ENCODE measurements at regions not wholly inside any gene's neighbourhood (a gene's known extent, or its start where the extent isn't known, plus 50 kb on each side); places are given as distances from the start of the nearest gene placed in this dataset.

DNA sequence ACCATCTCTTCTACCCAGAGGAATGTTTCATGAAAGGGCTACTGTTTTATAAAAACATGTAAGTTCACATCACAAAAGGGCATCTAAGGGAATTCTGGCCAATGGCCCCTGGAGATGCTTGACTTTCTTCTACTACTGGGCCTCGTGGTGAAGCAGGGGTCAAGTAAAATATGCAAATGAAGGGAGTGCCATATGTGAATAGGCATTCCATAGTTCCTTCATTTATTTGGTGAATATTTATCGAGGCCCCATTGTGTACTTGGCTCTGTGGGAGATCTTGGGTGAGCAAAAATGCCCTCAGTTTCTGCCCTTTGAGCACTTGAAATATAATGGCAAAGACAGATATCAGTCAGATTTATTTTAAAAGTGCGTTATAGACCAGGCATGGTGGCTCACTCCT is 101.3 kb upstream of the CACNA2D3 start:
- DNase-seq = no peak

DNA sequence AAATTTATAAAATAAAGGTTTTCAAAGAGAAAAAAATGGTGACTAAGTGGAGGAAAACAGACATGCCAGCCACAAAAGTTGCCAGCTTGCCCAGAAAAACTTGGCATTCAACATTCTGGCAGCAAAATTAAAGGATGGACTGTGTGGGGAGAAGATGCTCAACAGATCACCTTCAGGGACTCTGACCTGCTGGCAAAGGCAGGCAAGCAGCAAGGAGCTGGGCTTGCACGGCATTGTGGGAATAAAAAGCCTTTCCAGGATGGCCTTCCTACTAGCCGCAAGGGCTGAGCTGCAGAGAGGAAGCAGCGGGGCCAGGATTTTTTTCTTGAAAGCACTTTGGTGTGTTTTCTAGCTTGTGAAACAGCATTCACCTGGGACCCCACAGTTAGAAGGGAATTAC is 101.9 kb upstream of the CACNA2D3 start:
- no peak for DNase-seq

DNA sequence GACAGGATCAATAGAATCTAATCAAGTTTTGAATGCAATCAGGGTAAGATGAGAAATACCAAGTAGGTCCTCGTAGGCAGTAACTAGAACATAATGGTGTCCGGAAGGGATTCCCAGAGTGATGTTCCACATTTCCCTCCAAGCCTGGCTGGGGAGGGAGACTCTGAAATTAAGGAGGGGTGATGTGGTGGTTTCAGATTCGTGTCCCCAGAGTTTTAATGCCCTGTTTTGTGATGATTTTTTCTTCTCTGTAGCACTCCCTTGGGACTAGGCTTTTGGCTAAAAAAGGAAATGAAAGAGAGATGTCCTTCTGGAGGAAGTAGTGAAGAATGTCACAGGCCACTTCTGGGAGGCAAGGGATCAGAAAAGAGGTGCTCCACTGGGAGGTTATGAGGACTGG is 108.3 kb upstream of the CACNA2D3 start:
- no peak for DNase-seq

DNA sequence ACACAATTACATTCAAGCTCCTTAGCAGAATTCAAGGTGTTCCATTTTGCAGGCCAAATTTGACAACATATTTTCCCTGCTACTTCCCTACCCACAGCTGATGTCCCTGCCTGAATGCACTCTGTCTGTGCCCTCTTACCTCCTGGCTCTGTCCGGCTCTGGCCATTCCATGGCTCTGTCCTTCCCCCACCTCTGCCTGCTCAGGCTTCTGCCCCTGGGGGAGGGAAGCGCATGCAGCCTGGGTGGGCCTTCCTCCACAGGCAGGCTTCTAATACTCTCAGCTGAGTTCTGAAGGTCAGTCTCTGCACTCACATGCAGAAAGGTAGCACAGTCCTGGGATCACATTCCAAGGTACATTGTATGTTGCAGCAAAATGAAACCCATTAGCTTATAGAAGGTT is 113.6 kb upstream of the CACNA2D3 start:
- no peak for DNase-seq

DNA sequence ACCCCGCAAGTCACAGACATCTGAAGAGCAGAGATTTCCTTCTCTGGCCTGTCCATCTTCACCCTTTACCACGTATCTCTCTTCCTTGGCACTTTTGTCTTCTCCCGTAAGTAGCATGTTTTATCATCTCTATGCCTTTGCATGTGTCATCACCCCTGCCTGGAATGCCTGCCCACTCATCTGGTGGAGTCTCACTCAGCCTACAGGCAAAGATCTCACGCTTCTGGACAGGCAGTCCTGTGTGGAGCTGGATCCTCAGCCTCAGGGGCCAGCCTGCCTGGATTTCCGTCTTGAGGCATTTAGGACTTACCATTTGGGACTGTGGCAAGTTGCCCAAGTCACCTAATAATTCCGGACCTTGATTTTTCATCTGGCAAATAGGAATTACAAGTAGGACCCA is 114.3 kb upstream of the CACNA2D3 start:
- no peak for DNase-seq

DNA sequence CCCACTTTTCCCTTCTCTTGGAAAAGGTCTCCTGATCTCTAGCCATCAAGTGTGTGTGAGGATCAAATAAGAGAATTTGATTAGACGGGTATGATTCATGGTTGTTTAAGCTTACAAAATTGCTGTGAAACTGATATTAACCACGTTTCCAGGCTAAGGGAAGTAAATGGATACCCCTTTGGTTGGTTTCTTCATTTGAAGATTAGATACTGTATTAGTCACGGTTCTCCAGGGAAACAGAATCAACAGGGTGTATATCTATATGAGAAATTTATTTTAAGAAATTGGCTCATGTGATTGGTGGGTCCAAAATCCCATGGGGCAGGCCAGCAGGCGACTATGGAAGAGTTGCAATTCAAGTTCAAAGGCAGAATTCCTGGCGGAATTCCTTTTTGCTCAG is 112.7 kb upstream of the SELENOK start:
- DNase-seq = no peak

DNA sequence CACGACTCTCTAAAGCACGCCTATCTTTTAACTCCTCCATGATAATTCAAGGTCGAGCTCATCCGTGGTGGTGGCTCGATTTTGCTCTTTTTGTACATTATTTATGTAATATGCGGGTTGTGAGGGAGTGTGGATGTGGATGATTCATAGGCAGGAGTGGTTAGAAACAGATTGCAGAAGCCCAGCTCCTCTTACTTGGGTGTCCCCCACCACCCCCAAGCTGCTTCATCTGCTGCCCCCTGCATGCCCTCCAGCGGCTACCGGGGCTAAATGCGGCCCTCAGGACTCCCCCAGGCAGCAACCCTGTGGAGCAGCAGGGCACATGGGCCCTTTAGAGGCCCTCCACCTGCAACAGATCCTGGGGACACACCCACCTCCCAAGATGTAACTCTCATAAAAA is 111.5 kb upstream of the SELENOK start:
- no peak for DNase-seq

DNA sequence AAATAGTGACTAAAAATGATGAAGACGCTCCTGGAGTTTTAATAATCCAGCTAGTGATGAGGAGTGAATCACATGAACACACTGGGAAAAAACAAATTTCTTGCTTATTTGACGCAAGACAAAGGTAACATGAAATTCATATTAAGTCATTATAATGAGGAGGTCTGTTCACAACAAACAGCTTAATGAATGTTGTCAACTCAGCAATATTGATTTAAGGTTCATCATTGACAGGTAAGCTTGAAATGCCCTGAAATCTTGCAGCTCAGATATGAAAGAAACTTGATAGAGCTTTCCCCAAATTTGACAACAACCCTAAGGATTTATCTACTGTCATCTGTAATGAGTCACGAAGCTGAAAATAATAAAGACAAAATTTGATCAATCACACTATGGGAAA is 108.1 kb upstream of the SELENOK start:
- no peak for DNase-seq

DNA sequence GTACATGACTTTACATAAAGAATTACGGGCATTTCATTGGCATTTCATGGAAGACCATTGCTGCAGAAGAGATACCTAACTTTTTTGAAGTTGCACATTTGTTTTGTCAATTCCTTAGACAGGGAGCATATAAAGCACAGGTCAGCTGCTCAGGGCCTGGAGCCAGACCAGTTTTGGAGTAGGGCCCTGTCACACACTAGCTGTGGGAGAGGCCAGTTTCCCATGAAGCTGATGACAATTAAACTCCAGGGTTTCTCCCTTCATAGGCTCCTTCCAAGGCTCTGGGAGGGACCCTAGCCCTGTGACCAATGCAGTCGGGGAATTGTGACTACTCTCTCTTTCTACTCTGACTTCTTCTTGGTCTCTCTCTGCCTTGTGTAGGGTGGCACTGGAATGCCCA is 107.3 kb upstream of the SELENOK start:
- no peak for DNase-seq

DNA sequence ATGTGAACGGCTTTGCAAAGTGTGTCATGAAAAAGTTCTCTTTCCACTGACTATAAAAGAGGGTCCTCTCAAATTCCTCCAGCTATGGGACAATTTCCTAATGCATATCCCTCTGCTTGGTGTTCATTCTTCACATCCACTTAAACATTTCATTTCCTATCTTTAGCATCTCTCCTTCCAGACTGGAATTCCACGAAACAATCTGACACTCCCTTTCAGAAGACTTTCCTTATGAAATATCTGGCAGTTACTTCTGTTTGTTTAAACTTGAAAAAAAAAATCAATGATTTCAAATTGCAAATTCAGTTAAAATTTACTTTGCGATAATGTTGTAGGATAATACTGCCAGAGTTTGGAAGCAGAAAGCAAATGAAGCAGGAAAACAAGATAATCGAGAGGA is 105.8 kb upstream of the SELENOK start:
- DNase-seq = no peak

DNA sequence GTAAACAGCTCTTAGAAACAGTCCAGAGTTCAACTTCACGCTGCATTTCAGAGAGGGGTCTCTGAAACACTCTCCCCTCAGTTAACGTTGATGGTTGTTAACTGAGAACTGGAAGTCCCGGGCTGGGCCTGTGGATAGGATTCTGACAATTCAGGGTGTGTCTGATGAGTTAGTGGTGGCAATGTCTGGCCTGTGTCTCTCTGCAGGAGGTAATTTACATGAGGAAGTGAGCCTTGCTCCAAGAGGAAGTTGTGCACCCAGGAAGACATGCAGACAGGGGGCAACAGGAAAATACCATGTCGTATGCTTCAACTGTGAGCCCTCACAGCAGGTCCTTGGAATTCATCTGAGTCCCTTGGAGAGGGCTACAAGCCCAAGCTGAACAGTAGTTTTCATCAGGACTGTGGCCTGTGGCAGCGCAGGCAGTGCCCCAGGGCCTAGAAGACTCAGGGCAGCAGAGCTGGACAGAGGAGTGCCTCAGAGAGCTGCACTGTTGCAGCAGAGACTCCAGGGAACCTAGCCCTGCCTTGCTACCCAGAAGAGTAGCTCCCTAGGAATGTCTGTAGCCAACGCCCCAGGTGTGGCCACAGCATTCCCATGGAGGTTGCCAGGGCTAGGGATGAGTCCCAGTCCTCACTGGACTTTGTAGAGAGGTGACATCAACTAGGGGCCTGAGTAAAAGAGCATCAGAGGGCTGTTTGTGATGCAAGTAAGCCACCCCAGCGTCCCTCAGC is 104.6 kb upstream of the SELENOK start:
- no peak for DNase-seq

DNA sequence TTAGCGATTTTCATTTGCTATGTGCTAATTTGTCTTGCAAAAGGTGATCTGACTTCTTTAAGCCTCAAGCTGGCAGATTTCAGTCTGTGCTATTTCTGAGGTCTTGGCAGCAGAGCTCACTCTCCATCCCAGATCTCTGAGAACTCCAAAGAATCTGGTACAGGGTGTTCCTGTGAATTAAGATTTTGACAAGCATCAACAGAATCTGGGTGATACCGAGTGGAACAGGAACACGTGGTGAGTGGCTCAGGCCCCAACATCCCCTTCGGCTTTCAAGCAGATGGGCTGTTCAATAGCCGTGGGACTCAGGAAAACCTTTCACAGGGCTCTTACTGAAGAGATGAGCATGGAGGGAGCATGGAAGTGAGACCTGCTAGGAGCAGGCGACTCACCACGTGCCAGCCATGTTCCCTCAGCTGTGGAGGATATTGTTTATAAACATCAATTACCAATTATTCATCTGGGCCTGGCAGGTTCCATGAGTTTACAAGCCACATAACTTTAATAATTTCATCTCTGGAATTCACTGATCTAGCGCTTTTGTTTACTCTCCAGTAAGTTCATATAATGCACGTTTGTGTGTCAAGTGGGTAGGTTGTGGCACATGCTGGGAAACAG is 103.4 kb upstream of the SELENOK start:
- no peak for DNase-seq

DNA sequence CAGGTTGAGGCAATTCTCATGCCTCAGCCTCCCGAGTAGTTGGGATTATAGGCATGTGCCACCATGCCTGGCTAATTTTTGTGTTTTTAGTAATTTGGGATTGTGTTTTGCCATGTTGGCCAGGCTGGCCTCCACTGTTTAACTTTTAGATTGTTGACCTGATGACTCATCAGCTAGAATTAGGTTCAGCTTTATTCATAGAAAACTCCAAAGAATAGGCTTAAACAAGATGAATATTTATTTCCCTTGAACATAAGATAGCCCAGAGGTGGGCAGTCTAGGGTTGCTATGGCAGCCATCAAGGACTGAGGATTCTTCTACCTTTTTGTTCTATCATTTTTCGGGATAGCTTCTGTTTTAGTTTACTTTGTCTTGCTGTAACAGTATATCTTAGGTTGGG is 99.6 kb upstream of the SELENOK start:
- no peak for DNase-seq

DNA sequence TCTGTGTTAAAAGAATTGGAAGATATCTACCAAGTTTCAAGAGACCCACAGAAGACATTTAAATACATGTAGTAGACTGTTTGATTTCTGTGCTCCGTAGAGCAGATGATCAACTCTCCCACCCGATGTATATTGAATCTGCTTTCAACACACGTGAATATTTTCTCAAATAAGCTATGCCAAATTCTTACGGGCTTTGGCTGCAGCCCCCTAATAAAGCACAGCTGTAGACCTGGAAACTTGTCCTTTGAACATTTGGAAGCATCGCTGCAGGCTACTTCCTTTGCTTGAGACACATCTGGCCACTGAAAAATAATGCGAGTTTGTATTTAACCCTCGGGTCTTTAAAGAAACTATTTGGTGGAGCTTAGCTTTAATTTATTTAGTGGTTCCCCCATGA is 98.3 kb upstream of the SELENOK start:
- peak; percentile 70 for DNase-seq

DNA sequence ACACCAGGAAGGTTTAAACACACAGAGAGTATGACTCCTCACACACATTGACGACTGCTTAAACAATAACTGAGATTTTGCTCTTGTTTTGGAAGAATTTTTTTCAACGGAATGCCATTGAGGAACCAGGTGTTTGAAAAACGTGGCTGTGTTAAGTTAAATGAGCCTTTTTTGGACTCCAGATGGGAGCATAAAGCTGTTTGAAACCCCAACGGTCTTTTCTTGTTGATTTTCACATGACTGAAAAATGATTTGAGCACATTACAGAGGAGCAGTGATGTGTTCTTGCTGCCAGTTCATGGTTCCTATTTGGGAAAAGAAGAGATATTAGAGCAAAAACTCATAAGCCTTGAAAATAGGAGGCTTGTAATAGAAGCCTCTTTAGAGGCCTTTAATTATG is 97.8 kb upstream of the SELENOK start:
- DNase-seq = peak; percentile 32

DNA sequence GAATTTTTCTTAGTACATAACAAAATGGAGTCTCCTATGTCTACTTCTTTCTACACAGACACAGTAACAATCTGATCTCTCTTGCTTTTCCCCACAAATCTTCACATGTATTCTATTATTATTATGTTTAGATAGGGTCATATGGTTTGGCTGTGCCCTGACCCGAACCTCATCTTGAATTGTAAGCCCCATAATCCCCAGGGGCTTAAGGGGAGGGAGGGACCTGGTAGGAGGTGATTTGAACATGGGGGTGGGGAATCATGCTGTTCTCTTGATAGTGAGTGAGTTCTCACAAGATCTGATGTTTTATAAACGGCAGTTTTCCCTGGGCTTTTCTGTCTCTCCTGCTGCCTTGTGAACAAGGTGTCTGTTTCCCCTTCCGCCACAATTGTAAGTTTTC is 86.7 kb upstream of the SELENOK start:
- DNase-seq = no peak

DNA sequence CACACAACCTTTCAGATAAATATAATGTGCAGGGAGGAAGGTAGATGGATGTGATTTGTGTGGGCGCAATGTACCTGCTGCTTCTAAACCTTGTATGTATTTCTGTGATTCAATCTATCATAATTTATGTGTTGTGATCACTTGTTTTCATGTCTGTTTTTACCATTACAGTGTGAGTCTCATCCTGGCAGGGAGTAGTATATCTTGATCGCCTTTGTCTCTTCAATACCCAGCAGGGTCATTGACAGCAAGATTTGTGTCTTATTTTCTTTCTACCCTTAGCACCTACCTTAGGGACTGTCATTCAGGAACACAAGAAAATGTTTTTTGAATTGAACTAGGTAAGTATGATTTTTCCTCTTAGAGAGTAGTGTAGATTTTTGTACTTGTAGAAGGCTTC is 83.7 kb upstream of the SELENOK start:
- no peak for DNase-seq

DNA sequence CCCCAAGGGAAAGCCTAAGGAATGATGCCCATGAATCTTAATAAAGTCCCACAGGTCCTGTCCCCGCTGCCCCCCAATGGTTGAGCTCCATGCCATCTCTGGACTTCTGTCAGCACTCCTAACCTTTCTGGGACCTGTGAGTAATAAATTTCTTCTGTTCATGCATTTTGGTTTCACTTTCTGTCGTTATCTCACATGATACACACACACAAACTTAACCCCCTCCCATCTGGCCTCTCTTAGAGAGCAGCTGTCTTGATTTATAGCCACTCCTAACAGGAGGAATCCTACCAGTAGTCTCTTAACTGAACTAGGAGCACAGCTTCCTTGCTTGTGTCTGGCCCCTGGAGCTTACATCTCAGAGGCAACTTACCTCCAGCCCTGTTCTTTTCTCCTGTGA is 82.7 kb upstream of the SELENOK start:
- DNase-seq = no peak

DNA sequence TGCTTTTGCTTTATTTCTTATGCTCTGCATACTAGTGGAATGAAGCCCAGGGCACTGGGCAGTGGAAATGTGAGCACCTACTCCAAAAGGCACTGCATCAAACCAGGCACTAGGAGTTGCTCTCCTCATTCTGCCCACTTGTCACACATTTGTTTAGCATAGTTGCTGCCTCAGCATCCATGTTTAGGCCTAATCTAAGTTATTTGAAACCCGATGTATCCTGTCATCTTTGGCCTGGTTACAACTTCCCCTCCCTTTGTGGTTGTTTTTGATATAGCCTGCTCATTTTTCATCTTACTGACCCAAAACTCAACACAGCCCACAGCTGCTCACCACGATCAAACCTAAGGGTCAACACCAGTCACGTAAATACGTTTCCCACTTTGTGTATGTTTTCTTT is 82.2 kb upstream of the SELENOK start:
- DNase-seq = no peak

DNA sequence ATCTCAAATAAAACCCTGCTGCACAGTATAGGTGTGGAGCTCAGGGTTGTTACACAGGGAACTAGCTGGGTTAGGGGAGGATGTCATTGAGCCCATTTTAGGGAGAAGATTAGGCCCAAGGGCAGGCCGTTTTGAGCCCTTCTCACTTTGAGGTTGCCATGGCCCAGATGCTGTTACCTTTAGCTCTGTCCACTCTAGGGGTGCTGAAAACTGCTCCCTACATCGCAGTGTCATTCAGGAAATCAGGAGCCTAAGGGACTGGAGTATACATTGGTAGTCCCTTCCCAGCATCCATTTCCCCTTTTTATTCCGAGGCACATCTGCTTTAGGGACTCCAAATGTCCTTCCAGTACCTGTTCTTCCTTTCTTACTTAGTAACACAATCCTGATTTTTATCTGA is 79.0 kb upstream of the SELENOK start:
- no peak for DNase-seq

DNA sequence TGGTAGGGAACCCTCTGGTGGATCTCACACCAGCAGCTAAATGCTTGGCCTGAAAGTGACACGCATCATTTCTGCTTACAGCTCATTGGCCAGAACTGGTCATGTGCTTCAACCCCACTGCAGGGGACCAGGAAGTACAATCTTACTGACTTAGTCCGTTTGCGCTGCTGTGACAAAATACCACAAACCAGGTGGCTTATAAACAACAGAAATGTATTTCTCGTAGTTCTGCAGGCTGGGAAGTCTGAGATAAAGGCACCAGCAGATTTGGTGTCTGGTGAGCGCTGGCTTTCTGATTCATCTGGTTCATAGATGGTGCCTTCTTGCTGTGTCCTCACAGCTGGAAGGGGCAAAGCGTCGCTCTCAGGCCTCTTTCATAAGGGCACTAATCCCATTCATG is 77.4 kb upstream of the SELENOK start:
- no peak for DNase-seq

DNA sequence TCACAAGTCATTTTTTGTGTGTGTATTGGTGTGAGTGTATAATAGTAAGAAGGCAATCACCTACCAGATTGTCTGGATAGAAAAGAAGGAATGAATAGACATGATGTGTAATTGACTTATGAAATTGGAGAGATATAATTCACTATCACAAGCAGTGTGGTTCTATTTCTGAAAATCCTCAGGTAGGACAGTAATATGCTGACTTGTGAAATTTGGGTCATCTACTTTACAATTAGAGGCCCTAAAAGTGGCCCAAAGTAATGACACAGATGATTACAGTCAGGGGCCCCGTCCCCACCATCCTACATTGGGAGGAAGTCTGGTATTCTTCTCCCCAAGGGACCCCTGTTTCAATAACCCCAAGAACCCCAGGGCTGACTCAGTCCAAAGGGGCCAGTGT is 73.6 kb upstream of the SELENOK start:
- no peak for DNase-seq

DNA sequence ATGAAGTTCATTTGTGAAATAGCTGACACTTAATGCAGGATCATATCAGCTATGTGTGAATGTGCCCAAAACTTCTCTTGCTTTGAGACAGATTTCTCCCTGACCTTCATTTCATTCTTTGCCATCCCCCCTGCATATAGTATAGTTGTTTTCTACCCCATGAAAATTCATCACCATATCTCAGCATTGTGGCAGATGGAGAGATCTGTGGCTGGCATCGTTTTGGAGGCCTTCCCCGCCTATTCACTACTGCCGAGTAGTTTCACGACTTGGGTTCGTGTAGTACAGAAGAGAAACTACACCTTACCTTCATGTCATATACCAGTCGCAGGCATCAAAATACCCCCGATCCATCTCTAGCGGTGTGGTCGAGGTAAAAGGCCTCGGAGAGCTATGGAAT is 66.2 kb upstream of the SELENOK start:
- DNase-seq = no peak

DNA sequence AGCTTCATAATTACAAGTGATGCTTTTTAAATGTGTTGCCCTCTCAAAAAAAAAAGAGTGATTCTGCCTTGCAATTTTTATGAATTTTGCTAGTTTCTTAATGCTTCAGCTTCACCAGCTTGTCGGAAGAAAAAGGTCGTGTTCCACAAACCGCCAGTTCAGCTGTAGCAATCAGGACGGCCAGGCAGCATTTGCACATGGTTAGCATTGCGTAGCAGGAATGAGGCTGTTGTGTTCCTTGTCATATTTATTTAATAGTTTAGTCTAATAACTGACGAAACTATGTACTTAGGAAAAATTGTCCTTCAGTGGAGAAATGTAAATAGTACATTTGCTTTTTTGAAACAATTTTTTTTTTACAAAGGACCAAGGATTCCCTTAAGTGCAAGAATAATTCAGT is 64.9 kb upstream of the SELENOK start:
- no peak for DNase-seq

Measured in muscle of arm (tissue), 1 donor.